HG03135 (cell line): ENCODE measurements at regions not wholly inside any gene's neighbourhood (a gene's known extent, or its start where the extent isn't known, plus 50 kb on each side); places are given as distances from the start of the nearest gene placed in this dataset.
"Not testable (repeated sequence)": the region's sequence is repeated elsewhere in the genome, so short reads cannot be mapped to it uniquely, and the experiment has no call there.

Source experiments
- ATAC-seq: cut with Tn5 transposase; IDR thresholded peaks from one replicate; pipeline ENCODE4 v1.9.1; 2021; ENCODE audit warnings: mild to moderate bottlenecking, moderate library complexity; ENCODE audit not compliant: unreplicated experiment

DNA sequence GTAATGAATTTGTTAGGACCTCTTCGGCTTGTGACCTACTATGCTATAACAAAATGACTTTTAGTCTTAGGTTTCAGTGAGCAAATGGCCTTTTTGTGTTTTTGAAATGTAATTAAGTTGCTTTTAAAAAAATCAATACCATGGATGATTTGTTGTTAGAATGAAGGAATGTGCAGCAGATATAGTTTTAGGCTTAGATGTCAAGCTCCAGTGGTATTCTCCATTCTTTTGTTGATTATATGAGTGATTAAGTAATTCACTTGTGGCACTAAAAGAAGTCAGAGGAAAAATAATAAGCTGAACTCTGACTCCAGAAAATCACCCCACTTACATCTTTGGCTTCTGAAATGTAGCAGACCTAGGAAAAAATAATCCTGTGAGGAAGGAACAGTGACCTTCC, 474.1 kb upstream of the MIS18BP1 start:
- no peak for ATAC-seq

DNA sequence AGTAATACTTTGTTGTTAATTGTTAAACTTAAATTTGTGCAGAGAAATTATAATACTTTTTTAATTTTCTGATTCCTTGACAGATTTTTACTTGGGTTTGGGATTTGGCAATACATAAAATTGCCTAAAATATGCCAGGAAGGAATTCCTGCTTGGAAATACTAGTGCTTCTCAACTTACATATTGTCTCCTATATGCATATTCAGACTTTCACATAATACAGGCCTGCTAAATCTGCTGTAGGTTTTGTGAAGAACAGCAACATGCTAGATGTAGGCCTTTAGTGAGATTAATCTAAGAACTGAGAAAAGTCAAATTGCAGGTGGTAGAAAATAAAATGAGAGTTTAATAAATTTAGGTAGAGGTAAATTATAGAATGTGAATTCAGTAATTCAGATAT, 468.5 kb upstream of the MIS18BP1 start:
- ATAC-seq, result no peak

DNA sequence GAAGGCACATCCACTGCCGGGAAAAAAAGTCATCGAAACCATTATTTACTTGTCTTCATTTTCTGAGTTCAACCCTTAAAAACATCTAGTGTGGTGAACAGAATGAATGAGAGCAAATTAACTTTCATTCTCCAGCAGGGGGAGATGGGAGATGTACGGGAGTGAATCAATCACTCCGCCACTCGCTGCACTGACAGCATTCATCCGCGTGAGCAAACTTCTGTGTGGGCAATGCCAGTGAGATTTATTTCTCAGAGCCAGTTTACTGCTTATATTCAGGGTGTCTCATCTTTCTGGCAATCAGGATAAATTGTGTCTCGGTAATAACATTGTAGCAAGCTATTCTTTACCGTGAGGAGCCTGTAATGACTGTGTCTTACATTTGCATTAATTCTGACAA, 463.6 kb upstream of the MIS18BP1 start:
- no peak for ATAC-seq

DNA sequence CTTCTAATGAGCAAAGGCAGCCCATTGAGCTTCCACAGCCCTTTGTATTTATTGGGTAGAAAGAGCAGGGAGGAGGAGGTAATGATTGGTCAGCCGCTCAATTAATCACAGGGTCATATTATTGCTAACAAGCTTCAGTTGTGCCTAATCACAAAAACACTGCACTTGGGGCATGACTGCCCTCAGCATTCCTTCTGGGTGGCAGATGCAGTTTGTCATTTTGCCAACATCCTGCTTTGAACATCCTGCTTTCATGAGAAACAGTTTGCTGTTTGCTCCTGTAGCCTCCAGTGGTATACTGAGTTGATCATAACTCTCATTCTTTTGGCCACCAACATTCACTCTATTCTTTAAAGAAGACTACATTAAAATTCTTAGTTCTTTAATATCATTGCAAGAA, 462.9 kb upstream of the MIS18BP1 start:
- no peak for ATAC-seq

DNA sequence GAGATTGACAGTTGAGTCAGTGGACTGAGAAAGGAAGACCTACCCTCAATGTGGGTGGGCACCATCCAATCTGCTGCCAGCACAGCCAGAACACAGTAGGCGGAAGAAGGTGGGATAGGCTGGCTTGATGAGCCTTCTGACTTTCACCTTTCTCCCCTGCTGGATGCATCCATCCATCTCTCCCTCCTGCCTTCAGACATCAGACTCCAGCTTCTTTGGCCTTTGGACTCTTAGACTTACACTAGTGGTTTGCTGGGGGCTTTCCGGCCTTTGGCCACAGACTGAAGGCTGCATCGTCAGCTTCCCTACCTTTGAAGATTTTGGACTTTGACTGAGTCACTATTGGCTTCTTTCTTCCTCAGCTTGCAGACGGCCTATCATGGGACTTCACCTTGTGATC, 456.5 kb upstream of the MIS18BP1 start:
- ATAC-seq, result no peak

DNA sequence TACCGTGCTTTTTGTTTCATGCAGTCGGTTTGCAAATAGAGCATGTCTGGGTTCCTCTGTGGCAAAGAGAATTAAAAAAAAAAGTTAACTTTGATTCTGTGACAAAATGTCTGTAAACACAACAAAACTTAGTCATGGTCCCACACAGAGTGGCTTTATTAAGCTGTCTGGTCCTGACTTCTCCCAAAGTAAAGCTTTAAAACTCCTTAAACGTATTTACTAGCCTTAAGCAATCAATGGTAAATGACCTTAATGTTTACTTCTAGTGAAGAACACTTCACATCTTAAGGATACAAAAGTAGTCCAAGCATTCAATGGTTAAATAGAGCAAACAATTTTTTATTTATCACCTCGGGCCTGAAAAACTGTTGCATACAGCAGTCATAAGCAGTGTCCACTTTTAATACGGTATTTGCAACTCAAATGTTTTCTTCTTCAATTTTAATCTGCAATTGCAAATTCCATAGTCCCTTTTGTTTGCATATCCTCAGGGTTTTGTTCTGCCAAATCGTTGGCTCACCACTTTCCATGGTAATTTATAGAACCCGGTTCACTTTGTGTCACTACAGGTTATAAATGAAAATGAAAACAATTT, 453.0 kb upstream of the MIS18BP1 start:
- ATAC-seq, result no peak

DNA sequence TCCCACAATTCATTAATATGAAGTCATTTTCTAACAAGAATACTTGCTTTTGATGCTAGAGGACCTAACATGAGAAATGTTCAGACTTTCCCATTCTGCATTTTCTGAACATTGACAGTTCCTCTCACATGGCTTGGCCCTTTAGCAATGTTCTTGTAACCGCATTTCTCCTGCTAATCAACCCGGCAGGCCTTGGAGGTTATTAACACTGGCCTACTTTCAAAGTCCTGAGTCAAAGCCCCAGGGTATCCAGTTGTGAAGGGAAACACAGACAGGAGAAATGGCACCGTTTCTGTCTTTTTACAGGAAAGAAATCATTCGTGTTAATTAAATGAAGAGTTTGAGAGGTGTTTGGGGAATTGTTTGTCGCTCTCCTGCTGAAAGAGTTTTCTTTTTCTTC, 446.5 kb upstream of the MIS18BP1 start:
- no peak for ATAC-seq

DNA sequence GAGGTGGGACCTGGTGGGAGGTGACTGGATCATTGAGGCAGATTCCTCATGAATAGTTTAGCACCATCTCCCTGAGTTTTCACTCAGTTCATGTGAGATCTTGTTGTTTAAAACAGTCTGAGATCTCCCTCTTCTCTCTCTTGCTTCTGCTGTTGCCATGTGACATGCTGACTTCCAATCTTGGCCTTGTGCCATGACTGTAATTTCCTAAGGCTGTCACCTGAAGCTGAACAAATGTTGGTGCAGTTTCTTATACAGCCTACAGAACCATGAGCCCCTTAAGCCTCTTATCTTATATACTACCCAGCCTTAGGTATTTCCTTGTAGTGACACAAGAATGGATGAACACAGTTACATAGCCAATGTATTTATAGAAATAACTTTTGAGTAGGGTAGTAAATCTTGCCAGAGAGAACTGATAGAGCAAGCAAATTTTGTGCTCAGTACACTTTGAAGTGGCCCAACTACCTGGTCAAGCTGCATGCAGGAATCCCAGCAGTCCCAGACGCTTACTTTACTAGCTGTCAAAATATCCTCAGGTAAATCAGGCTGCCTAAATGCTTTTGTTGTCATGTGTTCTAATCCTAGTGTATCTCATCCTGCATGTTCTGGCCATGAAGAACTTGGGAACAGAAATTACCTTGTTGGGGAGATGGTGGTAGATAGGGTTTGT, 445.6 kb upstream of the MIS18BP1 start:
- no peak for ATAC-seq

DNA sequence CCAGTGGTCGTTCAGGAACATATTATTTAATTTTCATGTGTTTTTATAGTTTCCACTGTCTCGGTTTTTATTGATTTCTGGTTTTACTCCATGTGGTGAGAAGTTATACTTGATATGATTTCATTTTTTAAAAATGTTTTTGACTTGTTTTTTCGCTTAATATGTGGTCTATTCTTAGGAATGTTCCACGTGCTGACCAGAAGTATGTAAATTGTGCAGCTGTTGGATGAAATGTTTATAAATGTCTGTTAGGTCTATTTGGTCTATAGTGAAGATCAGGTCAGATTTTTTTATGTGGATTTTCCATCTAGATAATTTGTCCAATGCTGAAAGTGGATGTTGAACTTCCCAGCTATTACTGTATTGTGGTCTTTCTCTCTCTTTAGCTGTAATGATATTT, 433.8 kb upstream of the MIS18BP1 start:
- no peak for ATAC-seq

DNA sequence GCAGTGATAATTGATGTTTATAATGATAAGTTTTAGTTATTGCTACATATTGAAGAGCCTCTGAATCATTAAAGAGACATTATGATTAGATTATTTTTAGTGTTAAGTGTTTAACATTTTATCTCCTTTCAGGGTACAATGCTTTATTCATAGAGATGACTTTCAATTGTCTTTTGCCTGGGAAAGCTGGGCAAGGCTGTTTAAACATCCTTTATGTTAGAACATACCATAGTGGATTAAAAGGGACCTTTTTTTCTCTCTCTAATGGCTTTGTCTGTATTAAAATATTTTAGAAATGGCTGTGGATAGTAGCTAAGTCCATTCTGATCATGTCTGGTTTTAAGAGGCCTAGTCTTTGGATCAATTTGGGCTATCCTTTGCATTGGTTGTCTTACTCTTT, 427.5 kb upstream of the MIS18BP1 start:
- no peak for ATAC-seq

DNA sequence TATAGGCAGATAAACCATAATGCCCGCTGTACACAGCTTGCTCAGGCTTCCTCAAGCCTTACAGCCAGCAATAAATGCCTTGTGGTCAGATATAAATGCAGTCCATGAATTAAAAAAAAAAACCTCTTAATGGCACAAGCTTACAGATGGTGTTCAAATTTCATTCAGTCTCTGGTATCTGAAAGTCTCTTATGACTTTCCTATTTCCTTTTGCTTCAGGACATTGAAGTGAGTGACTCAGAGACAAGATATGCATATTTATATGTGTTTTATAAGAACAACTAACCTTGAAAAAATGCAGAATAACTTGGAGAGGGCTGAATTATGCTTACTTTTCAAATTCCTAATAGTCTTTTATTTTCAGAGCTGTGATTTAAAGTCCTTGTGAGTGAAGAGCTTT, 426.9 kb upstream of the MIS18BP1 start:
- no peak for ATAC-seq

DNA sequence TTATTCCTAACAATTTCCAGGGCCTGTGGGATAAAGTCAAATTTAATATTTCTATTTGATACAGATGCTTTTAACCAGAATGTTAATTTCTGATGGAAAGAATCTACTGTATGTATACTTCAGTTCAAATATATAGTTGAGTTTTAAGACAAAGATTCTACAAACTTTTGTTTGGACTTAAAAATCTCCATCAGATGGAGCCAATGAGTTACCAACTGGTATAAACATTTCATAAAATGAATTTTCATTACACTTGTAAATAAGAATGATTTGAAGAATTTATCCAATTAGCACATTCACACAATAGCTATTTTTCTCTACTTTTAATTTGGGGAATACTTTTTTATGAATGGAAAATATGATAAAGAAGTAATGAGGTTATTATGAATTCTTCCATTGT, 425.2 kb upstream of the MIS18BP1 start:
- no peak for ATAC-seq

DNA sequence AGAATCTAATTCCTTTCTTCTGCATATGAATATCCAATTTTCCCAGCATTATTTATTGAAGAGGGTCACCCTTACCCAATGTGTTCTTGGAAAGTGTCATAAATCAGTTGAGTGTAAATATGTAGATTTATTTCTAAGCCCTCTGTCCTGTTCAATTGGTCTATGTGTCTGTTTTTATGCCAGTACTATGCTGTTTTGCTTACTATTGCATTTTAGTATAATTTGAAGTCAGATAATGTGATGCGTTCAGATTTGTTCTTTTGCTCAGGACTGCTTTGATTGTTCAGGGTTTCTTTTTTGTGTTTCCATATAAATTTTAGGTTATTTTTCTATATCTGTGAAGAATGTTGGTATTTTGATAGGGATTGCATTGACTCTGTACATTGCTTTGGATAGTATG, 420.4 kb upstream of the MIS18BP1 start:
- ATAC-seq, result no peak

DNA sequence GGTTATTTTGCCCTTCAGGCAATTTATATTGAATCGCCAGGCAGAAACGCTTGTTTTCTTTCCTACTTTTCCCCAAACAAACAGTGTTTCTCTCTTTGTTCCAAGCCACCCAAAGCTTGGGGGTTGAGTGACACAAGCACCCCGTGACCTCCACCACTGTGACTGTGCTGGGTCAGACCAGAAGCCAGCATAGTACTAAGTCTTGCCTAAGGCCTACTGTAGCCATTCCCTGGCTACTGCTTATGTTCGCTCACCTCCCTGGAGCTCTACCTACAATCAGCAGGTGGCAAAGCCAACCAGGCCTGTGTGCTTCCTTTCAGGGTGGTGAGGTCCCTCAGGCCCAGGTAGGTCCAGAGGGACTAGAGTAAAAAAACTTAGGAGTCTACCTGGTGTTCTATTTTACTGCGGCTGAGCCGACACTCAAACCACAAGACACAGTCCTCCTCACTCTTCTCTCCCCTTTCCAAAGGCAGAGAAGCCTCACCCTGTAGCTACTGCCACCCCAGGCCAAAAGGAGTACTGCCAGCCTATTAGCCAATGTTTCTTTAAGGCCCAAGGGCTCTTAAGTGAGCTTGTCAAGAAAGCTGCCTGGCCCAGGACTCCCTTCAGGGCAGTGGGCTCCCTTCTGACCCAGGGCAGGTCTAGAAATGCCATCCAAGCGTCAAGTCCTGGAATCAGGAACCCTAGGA, 411.8 kb upstream of the MIS18BP1 start:
- no peak for ATAC-seq

DNA sequence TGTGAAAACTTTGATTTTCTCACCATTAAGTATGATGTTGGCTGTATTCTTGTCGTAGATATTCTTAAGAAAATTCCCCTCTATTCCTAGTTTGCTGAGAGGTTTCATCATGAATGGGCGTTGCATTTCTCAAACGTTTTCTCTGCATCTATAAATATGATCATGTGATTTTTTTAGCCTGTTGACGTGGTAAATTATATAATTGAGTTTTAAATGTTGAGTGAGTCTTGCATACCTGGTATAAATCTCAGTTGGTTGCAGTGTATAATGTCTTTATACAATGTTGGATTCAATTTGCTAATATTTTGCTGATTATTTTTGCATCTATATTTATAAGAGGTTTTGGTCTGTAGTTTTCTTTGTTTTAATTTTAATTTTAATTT, 405.9 kb upstream of the MIS18BP1 start:
- no peak for ATAC-seq

DNA sequence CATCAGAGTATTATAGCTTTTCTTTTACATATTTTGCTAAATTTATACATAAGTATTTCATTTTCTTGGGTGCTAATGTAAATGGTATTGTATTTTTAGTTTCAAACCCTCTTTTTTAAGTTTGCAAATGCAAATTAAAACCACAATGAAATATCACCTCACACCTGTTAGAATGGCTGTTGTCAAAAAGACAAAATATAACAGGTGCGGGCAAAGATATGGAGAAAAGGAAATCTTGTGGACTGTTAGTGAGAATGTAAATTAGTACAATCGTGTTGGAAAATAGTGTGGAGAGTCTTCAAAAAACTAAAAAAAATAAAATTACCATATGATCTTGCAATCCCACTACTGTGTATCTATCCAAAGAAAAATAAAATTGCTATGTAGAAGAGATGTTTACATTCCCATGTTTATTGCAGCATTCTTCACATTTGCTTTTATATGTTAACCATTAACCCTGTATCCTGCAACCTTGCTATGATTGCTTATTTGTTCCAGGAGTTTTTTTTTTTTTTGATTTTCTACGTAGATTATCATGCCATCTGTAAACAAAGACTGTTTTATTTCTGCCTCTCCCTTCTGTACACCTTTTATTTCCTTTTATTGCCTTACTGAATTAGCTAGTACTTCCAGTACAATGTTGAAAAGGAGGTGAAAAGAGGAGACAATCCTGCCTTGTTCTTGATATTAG, 405.4 kb upstream of the MIS18BP1 start:
- ATAC-seq, result no peak

DNA sequence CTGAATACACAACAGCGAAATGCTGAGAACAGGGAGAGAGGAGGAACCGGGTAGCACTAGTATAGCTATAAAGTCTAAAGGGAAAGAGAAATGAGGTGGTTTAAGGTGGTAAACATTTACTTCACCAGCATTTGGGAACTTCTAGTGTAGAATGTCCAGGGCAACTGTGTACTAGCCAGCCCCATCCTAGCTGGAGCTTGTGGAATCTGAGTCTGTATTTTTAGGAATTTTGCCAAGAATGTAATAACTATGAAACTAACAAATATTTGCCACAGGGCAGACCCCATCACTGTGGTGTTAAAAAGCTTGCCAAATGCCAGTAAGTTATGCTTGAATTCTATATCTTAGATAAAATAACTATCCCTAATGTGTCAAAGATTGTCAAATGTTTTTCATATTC, 398.9 kb upstream of the MIS18BP1 start:
- ATAC-seq, result no peak

DNA sequence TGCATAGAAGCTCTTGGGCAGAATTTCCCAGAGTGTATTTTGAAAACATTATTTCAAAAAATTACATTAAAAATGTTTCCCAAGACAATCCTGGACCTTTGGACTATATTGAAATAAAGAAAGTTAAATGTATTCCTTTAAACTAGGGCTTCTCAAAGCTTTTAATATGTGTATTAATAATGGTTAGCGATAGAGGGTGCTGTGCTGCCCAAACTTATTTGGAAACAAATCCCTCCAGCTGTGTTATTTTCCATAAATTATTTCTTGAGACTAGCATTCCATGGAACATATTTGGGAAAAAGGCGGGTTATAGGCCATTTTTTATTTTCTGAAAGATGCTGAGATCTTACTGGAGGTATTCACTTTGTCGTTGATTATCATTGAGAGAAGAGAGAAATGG, 397.8 kb upstream of the MIS18BP1 start:
- ATAC-seq, result no peak

DNA sequence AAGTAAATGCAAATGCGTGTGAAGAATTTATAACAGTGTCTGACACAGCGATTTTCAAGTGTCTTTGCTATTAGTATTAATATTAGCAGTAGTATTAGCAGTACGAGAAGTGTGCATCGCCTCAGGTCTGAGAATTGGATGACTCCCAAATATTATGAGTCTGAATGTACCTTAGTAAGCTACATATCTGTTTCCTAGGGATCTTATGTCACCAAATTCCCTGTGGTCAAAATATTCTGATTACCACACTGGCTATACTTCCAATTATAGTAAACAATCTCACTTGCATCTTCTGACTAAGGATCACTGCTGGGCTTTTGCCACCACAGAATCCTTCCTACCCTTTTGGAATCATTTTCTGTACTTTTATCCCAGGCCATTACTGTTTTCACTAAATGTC, 396.0 kb upstream of the MIS18BP1 start:
- no peak for ATAC-seq

DNA sequence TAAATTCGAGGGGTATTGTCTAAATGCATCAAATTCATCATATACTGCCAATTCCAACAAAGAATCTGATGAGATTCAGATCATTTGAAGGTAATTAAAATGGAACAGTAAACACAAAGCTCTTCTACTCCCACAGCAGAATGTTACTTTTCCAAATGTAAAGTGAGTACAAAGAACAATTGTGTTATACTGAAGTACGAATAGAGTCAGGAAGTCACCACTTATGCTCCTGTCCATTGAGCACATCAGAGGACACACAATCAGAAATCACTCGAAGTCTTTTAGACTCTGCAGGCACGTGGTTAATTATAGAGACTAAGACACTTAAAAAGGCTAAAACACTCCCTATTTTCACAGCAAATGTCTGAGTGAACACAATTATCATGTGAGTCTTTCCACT, 388.5 kb upstream of the MIS18BP1 start:
- ATAC-seq, result no peak

DNA sequence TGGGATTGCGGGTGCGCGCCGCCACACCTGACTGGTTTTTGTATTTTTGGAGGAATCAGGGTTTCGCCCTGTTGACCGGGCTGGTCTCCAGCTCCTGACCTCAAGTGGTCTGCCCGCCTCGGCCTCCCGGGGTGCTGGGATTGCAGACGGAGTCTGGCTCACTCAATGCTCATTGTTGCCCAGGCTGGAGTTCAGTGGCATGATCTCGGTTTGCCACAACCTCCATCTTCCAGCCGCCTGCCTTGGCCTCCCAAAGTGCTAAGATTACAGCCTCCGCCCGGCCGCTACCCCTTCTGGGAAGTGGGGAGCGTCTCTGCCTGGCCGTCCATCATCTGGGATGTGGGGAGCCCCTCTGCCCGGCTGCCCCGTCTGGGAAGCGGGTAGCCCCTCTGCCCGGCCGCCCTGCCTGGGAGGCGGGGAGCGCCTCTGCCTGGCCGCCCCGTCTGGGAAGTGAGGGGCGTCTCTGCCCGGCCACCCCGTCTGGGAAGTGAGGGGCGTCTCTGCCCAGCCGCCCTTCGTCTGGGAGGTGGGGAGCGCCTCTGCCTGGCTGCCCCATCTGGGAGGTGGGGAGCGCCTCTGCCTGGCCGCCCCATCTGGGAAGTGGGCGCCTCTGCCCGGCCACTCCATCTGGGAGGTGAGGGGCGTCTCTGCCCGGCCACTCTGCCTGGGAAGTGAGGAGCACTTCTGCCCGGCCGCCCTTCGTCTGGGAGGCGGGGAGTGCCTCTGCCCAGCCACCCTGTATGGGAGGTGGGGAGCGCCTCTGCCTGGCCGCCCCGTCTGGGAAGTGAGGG, 381.8 kb upstream of the MIS18BP1 start:
- not testable (repeated sequence) for ATAC-seq
